Upper lobe of left lung (tissue), 4 donors: ENCODE measurements at regions not wholly inside any gene's neighbourhood (a gene's known extent, or its start where the extent isn't known, plus 50 kb on each side); places are given as distances from the start of the nearest gene placed in this dataset.

Source experiments
- CTCF ChIP-seq, 6 experiments: fragments of 450-650 bp in 4 of 6; fragments of 200-600 bp in 2 of 6; sonication (generic) in 2 of 6; IDR thresholded peaks; one replicate each; pipeline ENCODE4 v1.5.1; 2016 to 2019; ENCODE audit warnings: antibody characterized with exemption in 6 of 6
- POLR2A ChIP-seq, 4 donors: fragments of 450-650 bp; IDR thresholded peaks; one replicate each; pipeline ENCODE4 v1.5.1; 2016 to 2017; ENCODE audit warnings: antibody characterized with exemption in 4 of 4, mild to moderate bottlenecking in 2 of 4

- TF ChIP-seq CTCF (IDR thresholded peaks at IDR 0.05) (no peak), POLR2A (IDR thresholded peaks at IDR 0.05) (no peak)
Measured at GRCh38 chr1:201686714-201687455, 142.1 kb upstream of the IPO9 start.
